Mononuclear cell (primary cell): ENCODE measurements at regions not wholly inside any gene's neighbourhood (a gene's known extent, or its start where the extent isn't known, plus 50 kb on each side); places are given as distances from the start of the nearest gene placed in this dataset.

Source experiments
- H3K27me3 ChIP-seq: 2 replicates; pipeline ENCODE4 v1.6.0; 2011; ENCODE audit warnings: low read length, control low read depth; ENCODE audit not compliant: insufficient read depth
- H3K4me1 ChIP-seq: 2 replicates; pipeline ENCODE4 v1.5.1; 2011; ENCODE audit warnings: mild to moderate bottlenecking, low read length, control low read depth; ENCODE audit not compliant: insufficient read depth
- H3K4me3 ChIP-seq: 2 replicates; pipeline ENCODE4 v1.5.1; 2011; ENCODE audit warnings: mild to moderate bottlenecking, low read length, moderate library complexity
- H3K9me3 ChIP-seq: 2 replicates; pipeline ENCODE4 v1.5.1; 2011; ENCODE audit warnings: low read depth, mild to moderate bottlenecking, control low read depth, low read length

DNA sequence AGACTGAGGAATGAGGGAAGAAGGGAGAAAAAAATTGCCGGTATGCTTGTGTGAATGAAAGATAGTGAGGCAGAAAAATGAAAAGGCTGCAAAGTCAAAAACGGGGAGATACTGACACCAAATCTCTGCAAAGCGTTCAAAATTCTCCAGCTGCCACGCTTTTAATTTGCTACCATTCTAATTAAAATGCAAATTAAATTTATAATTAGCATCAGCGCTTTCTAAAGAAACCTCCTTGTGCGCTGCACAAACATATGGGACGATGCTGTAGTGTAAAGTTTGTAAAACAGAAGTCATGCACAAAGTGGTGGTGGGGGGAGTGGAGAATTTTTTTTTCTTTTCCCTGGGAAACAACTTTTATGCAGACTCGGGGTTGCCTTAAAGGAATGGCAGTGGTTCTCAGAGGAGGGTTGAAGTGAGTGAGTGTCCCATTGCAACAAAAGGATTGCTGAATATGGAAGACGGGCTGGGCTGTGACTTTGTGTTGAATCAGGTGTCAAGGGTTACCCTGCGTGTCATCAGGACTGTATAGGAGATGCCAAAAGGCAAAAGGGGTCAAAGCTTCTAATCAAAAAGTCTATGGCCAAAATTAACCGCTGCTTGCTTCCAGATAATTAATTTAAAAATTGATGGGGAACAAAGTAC is 472.2 kb downstream of the NR2F2 start:
- H3K4me3 ChIP-seq = no peak overlapping the region
- H3K4me1 ChIP-seq = no peaks in the 10 kb centered on the region
- H3K27me3 ChIP-seq = no peaks in the 10 kb centered on the region
- no peaks in the 10 kb centered on the region for H3K9me3 ChIP-seq

DNA sequence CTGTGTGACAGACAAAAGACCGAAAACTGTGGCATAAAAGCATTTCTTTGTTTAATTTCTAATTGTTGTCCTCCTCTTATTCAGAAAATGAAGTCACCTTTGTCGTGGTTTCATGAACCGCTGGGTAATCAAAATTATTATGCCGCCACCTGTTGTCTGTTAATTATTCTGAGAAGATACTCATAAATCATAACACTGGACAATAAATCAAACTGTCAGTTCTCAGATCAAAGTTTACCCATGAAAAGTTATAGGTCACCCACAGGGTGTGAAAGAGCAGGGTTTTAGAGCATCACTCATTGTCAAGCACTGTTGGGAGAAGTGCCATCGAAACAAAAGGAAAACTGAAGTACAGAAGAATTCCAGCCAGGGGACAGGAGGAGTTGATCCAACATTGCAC is 474.3 kb downstream of the NR2F2 start:
- H3K27me3 ChIP-seq = no peaks in the 10 kb centered on the region
- H3K4me1 ChIP-seq = no peaks in the 10 kb centered on the region
- no peak overlapping the region for H3K4me3 ChIP-seq
- H3K9me3 ChIP-seq = no peaks in the 10 kb centered on the region

DNA sequence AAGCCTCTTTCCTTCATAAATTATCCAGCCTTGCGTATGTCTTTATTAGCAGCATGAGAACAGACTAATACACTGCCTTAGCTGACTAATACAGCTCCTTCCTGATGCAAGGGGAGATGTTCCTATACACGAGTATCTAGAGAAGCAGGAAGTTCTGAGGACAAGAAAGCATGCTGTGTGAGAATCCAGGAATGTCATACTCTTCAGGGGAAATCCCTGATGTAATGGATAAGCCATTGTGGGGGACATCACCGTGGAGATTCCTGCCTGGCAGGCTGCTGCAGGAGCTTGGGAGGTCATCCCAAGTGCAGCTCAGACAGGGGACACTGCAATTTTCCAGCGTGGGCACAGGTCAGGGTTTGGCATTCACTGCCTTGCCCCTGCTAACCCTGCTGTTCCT is 476.9 kb downstream of the NR2F2 start:
- H3K9me3 ChIP-seq = no peaks in the 10 kb centered on the region
- H3K4me3 ChIP-seq = no peak overlapping the region
- no peaks in the 10 kb centered on the region for H3K27me3 ChIP-seq
- no peaks in the 10 kb centered on the region for H3K4me1 ChIP-seq

DNA sequence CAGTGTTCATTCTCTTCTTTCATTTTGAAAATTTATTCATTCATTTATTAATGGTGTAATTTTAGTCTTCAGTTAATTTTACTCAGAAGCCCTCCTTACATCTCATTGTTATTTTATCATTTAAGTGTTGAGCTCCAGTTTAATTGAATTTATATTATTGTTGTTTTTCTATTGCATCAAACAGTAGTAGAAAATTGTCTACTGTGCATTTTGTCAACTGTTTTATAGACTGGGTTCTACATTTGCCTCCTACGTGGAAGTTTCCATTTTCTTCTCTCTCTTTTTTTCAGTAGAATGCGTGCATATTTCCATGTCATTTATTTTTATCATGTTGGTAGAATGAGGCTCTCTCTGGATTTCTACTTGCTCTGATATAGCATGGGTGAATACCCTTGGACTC is 487.4 kb downstream of the NR2F2 start:
- no peaks in the 10 kb centered on the region for H3K4me1 ChIP-seq
- H3K4me3 ChIP-seq = no peak overlapping the region
- no peaks in the 10 kb centered on the region for H3K9me3 ChIP-seq
- H3K27me3 ChIP-seq = no peaks in the 10 kb centered on the region

DNA sequence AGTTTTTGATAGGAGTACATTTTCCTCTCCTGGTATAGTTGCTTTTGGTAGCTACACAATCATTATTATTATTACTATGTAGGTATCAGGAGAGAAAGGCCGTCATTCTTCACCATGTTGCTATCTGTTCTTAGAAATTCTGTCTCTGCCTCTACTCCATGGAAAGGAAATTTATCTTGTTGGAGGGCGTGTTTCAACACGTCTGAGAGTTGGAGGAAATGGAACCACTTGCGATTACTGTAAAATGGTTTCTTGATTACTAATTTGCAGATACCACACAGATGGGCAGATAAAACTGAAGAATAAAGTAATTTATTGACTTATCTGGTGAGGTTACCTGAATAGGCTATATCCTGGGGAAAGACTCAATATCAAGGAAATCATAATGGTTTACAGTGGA is 488.4 kb downstream of the NR2F2 start:
- Histone ChIP-seq H3K4me3 (no peak overlapping the region), H3K4me1 (no peaks in the 10 kb centered on the region), H3K9me3 (no peaks in the 10 kb centered on the region), H3K27me3 (no peaks in the 10 kb centered on the region)

DNA sequence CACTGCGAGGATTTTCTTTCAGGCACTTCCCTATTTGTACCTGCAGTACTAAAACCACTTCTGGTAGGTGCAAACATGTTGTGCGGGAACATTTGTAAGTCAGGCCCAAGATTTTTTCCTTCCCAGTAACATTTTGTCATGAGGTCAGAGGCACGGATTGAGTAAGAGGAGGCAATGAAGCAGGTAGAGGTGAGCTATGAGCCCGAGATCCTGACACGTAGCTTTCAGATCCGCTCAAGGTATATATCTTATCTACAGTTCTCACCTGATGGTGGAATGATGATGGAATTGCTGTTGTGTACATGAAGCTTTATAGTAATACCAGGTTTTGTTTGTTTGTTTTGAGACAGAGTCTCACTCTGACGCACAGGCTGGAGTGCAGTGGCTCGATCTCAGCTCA is 497.5 kb downstream of the NR2F2 start:
- Histone ChIP-seq H3K4me1 (no peaks in the 10 kb centered on the region), H3K9me3 (no peaks in the 10 kb centered on the region), H3K4me3 (no peak overlapping the region)

DNA sequence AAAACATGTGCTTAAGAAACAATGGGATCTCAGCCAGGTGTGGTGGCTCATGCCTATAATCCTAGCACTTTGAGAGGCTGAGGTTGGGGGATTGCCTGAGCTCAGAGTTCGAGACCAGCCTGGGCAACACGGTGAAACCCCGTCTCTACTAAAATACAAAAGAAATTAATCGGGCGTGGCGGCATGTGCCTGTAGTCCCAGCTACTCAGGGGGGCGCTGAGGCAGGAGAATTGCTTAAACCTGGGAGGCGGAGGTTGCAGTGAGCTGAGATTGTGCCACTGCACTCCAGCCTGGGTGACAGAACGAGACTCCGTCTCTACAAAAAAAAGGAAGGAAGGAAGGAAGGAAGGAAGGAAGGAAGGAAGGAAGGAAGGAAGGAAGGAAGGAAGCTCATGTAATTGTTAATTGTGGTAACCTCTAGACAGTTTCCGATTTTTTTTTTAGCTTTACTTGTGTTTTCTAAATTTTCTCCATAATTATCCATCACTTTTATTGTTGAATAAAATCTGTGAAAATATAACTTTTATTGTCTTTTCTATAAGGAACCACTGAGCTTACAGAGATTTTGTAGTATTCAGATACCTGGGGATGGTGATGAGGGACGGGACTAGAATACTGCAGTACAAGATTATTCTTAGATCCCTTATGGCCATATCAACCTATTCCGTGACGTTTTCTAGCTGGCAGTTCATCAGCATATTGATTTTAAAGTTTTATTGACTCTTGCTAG is 506.9 kb downstream of the NR2F2 start:
- Histone ChIP-seq H3K9me3 (no peaks in the 10 kb centered on the region), H3K4me1 (no peaks in the 10 kb centered on the region), H3K4me3 (no peak overlapping the region), H3K27me3 (no peaks in the 10 kb centered on the region)

More for the DNA sequence above, 497.5 kb downstream of the NR2F2 start:
- no peaks in the 10 kb centered on the region for H3K27me3 ChIP-seq

DNA sequence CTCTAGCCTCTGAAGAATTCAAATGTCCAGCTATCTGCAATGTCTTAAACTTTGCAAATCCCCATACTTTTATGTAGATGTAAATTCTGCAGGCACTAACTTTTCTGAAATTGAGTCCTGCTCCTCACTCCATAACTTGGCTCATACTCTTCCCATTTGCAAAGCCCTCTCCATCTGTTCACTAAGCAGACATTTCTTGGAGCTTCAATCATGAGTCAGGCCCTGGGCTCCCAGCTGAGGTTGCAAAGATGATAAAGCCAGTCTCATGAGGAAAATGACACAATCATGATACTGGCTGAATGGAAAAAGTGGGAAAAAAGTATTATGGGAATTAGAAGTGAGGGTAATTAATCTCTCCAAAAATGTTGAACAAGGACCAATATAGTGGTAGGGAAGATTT is 507.6 kb downstream of the NR2F2 start:
- Histone ChIP-seq H3K4me1 (no peaks in the 10 kb centered on the region), H3K4me3 (no peak overlapping the region)

DNA sequence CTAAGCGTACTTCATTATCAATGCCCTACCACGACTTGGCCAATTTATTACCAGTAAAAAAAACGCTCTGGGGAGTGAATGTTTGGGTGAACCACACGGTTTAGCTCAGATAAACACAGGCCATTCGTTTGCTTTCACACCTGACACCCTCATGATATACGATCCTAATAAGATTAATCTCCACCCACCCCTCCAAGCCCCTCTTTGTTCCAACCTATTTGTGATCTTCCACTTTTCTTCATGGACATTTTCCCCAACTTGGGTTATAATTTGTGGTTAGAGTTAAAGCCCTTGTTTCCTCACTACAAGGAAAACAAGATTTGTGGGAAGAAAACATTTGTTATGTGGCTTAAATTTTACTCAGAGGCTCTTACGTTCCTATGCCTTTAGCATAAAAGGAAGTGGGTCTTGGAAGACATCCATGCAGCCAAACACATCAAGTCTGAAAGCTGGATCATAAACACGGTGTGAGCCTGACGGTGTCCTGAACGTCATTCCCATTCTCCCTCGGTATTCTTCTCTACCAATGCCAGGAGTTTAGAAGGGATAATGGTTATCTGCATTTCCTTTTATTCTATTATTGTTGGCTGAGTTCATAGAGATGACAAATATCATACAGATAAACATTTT is 518.9 kb downstream of the NR2F2 start:
- Histone ChIP-seq H3K9me3 (no peaks in the 10 kb centered on the region), H3K4me1 (no peaks in the 10 kb centered on the region), H3K4me3 (no peak overlapping the region), H3K27me3 (no peaks in the 10 kb centered on the region)

More for the DNA sequence above, 507.6 kb downstream of the NR2F2 start:
- Histone ChIP-seq H3K27me3 (no peaks in the 10 kb centered on the region), H3K9me3 (no peaks in the 10 kb centered on the region)

DNA sequence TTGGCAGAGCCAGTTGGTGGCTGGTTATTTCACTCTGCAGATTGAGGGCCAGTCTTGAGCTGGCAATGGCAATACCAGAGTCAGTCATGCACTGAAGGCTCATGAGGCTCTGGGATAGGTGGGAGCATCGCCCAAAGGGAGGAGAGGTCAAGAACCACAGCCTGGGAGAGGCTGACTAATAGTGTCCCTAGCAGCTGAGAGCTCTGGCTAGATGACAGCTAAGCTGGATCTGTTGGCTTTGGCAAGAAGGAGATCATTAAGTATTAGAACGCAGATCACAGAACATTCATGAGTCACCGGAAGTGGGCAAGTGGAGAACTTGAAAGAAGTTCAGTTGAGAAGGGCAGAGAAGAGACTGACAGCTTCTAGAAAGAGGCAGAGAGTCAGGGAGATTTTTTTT is 521.1 kb downstream of the NR2F2 start:
- no peaks in the 10 kb centered on the region for H3K9me3 ChIP-seq
- no peaks in the 10 kb centered on the region for H3K4me1 ChIP-seq
- H3K4me3 ChIP-seq = no peak overlapping the region
- H3K27me3 ChIP-seq = no peaks in the 10 kb centered on the region

DNA sequence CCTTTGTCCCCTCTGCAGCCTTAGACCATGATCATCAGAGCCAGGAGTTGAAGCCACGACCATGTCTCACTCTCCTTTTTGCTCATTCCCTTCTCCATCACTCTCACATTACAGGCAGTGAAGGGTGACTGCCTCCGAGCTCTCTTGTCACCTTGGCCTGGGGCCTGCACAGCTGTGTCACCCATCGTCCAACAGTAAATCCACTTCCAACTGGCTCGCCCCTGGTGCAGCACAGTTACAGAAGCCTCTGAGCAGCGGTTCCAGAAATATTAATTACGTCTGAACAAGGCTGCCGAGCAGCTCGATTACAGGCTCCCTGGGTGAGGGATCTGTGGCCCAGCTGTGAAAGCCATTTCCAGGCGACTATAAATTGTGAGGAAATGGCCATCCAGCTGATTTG is 528.2 kb downstream of the NR2F2 start:
- Histone ChIP-seq H3K9me3 (no peaks in the 10 kb centered on the region), H3K4me1 (no peaks in the 10 kb centered on the region), H3K27me3 (no peaks in the 10 kb centered on the region), H3K4me3 (no peak overlapping the region)

DNA sequence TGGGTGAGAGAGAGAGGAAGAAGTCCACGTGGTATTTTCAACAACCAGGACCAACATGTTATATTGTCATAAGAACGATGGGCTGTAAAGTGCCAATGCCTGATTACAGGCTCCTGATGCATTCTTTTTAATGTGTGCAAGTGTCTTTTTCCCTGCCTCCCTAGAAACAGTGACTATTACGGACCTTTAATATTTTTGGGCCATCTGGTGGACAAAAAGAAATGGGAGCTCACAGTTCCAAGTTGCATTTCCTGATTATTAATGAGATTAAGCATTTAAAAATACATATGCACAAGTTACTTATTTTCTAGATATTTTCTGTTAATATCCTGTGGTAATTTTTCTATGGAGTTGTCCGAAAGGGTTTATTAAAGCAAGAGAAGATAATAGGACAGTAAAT is 530.2 kb downstream of the NR2F2 start:
- H3K4me1 ChIP-seq = no peaks in the 10 kb centered on the region
- no peaks in the 10 kb centered on the region for H3K27me3 ChIP-seq
- H3K9me3 ChIP-seq = no peaks in the 10 kb centered on the region
- no peak overlapping the region for H3K4me3 ChIP-seq

DNA sequence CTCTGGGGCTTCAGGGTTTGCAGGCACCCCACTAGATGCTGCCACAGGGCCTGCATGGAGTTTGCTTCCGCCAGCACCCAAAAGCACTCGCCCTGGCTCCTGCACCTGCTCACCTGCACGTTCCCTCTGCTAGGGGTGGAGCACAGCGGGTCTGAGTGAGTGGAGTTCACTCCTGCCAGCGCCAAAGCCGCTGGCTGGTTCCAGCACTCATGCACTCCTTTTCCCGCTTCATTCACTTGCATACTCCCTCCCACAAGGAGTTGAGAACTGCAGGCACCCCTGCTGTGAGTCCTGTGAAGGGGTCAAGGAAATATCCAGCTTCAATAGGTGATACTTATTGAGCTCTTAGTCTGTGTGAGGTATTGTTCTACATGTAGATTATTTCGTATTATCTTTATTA is 537.5 kb downstream of the NR2F2 start:
- H3K4me3 ChIP-seq = no peak overlapping the region
- H3K4me1 ChIP-seq = no peaks in the 10 kb centered on the region
- H3K9me3 ChIP-seq = no peaks in the 10 kb centered on the region

DNA sequence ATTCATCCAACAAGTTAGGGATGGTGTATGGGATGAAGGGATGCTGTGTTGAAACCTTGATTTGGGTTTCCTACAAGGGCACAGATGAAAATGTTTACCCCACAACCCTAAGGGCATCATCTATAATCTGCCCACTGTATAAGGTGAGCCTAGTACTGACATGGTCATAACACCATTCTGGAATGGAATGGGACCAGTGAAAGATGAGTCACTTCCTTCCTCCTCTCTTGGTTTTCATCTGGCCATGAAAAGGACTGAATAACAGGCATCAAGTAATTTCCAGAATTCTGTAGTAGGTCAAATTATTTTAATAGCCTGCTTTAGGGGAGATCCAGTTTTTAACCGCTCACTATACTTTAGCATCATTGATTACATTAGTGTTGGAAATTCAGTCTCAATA is 538.6 kb downstream of the NR2F2 start:
- Histone ChIP-seq H3K4me3 (no peak overlapping the region), H3K27me3 (no peaks in the 10 kb centered on the region), H3K9me3 (no peaks in the 10 kb centered on the region), H3K4me1 (no peaks in the 10 kb centered on the region)

More for the DNA sequence above, 537.5 kb downstream of the NR2F2 start:
- no peaks in the 10 kb centered on the region for H3K27me3 ChIP-seq

DNA sequence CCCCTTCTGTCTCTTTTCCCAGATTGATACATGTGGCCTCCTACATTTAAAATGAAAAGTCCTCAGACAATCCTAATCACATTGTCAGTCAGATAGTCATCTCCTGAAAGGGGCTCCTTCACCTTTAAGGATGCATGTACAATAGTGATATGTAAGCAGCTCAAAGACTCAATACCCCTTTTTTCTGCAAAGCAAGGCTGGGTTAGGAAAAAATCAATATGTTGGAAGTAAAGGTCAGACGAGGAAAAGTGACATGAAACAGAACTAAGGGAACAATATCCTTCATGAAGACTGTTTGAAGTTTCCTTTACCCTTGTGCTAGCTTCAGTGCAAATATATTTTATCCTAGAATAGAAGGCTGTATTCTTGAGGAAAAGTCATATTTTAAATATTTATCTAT is 539.3 kb downstream of the NR2F2 start:
- H3K9me3 ChIP-seq = no peaks in the 10 kb centered on the region
- no peak overlapping the region for H3K4me3 ChIP-seq
- H3K27me3 ChIP-seq = no peaks in the 10 kb centered on the region
- no peaks in the 10 kb centered on the region for H3K4me1 ChIP-seq

DNA sequence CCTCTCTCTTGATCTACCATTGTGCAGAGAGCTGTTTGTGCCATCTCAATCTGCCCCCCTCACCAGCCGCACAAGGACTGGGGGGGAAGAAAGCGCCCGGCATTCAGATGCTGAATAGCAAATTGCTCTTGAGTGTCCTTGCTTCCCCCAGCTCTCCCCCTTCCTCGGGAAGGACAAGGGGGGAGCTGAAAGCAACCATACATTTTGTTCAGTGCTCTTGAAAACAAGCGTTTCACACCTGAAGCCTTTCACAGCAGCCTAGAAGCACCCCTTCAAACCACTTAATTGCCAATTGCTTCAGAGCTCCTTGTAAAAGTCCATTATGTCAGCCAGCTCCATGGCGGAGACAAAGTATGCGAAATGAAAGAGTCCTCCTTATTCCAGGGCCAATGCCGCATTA is 540.1 kb downstream of the NR2F2 start:
- no peaks in the 10 kb centered on the region for H3K4me1 ChIP-seq
- H3K27me3 ChIP-seq = no peaks in the 10 kb centered on the region
- H3K9me3 ChIP-seq = no peaks in the 10 kb centered on the region

More for the DNA sequence above, 540.1 kb downstream of the NR2F2 start:
- H3K4me3 ChIP-seq = no peak overlapping the region
